GM19238 (cell line): ENCODE measurements at regions not wholly inside any gene's neighbourhood (a gene's known extent, or its start where the extent isn't known, plus 50 kb on each side); places are given as distances from the start of the nearest gene placed in this dataset.

Experiments used
- DNase-seq: peaks from one replicate; pipeline ENCODE4 v3.0.0; 2011; ENCODE audit warnings: low spot score; ENCODE audit not compliant: insufficient read length

DNA sequence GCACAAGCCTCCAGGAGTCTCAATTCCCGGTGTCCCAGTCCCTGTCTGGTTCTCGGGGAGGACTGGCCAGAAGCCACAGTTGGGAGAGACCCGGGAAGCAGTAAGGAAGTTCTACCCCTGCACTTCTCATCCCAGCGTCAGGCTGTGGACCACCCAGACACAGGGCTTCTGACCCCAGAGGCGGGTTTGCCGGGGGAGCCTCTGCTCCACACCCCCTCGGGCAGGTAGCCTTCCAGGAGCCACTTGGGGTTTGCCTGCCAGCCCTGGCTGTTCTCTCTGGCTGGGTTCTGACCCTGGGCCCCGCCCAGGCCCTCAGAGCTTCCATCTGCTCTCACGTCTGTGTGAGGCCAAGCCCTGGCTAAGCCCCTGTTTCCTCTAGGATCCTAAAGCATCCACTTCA lies 94.4 kb upstream of the GPC1 start:
- no peak for DNase-seq

DNA sequence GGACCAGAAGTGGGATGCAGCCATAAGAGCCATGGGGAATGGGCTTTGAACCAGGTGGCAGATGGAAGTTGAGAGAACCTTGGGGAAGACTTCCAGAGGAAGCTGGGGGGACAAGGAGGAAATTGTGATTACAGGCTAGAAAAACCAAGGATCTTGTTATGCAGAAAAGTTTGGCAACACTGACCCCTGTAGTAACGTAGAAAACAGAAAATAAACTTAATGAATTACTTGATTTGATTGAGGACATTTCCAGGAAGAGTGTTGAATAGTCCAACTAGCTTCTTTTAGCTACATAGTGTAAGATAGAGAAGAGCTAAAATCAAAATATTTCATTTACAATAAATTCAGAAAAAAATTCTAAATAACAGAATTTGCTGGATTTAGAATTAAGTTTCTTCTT lies 91.9 kb upstream of the GPC1 start:
- no peak for DNase-seq

- no peak for DNase-seq
These were observed 90.6 kb upstream of the GPC1 start for GRCh38 chr2:240344904-240345303.

- no peak for DNase-seq
These were observed 89.3 kb upstream of the GPC1 start for GRCh38 chr2:240346015-240346752.

DNA sequence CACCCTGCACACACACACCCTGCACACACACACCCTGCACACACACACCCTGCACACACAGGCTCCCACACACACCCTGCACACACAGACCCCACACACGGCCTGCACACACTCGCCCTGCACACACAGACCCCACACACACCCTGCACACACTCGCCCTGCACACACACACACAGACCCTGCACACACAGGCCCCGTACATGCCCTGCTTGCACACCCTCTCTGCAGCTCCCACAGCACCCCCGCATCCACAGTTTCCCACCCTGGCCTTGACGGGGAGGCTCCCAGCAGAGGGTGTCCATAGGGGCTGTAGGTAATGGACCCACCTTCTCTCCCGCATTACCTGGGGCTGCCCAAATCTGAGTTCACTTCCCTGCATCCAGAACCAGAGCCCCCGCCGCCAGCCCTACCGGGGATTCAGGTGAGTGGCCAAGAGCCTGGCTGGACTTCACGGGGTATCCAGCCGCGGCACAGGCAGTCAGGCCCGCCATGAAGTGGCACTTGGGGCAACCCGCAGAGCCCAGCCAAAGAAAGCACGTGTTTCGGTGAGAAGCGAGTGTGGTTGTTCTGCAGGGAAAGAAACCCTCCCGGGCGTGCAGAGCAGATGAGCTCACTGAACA lies 88.6 kb upstream of the GPC1 start:
- DNase-seq = no peak

DNA sequence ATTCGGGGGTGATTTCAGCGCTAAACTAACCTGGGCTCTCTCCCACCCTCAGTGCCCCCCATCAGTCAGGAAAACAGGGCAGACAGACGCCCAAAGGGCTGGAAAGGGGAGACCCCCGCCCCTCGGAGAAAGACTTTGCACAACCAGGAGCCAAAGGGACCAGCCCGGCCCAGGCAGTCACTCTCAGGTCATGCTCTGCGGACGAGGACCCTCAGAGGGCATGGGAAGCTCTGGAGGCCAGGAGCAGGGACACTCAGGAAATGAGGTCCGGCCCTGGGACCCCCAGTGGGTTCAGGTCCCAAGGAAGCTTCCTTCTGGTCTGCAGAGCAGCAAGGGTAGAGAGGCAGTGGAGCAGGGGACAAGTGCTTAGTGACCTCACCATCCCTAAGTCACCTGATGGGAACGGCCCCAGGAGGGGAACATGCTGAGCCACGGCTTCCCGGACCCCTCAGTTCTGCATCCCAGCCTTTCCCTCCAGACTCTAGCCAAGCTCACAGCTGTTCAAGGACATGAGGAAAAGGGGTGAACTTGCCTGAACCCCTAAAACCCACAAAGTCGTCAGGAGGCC lies 88.0 kb upstream of the GPC1 start:
- DNase-seq = no peak

GRCh38 chr2:240347949-240348500 lies 87.4 kb upstream of the GPC1 start:
- no peak for DNase-seq

DNA sequence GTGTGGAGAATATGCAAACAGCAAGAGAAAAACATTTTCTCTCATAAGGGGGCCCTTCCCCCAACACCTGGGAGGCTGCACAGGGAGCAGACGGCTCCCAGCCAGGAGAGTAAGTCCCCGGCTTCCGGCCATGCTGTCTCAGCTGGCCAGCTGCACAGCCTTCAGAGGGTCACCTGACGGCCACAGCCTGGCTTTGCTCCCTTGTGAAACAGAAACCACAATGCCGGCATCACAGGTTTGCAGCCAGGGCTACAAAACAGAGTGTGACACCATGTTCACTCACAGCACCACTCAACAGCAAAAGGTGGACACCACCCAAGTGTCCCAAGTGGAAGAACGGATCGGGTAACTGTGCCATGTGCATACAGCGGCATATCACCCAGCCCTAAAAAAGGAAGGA lies 86.9 kb upstream of the GPC1 start:
- DNase-seq = no peak

GRCh38 chr2:240349133-240350005 lies 86.1 kb upstream of the GPC1 start:
- no peak for DNase-seq

DNA sequence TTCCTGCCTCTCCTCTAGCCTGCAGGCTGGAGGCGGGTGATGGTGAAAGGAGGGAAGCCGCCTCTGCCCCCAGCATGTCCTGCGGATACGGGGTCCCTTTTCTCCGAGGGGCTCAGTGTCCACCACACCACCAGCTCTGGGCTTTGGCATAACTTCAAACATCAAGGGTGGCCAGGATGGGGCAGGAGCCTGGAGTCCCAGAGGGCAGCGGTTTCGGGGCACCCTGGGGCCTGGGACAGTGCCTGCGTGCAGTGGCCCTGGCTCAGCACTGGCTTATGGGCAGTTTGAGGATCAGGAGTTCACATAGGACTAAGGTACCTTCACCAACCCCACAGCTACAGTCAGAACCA lies 85.5 kb upstream of the GPC1 start:
- no peak for DNase-seq

DNA sequence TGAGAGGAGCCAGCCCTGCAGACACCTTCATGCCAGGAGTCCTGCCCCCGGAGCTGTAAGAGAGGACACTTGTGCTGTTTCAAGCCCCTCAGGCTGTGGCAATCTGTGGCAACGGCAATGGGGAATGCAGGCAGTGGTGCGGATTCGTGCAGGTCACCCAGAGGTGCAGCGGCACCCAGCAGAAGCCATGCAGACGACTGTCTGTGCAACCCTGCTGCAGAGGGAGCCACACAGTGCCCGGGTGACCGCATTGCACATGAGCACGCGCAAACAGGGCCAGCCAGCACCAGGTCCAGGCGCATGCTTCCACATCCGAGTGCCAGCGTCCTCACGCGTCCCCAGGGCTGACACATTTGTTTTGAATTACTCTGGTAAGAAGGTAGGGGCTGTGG lies 84.8 kb upstream of the GPC1 start:
- no peak for DNase-seq

DNA sequence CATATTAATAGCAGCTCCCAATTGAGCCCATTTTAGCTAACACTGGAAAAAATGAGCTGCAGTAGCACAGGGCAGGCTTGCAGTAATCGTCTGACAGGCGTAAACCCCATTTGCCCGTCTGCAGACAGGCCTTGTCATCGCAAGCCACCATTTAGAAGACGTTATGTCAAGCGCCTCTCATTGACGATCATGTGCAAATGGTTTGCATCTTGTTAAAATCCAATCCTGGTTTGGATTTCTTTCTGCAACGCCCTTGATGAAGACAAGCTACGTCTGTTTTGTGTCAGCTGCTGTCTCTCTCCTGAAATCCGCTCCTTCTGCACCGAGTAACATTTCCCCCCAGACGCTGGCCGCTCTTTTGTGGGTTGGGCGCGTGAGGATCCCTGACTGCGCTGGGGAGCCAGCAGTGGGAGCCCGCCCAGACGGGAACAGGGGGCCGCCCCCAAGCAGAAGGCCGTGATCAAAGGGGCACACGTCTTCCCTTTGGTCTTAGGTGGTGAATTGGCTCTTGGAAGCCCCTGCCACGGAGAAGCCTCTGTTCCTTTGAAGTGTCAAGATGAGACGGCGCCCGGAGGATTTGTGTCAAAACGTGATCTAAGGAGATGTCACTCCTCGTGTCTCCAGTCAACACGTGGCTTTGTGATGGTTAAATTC lies 84.2 kb upstream of the GPC1 start:
- no peak for DNase-seq

GRCh38 chr2:240351826-240352426 lies 83.5 kb upstream of the GPC1 start:
- DNase-seq = no peak

DNA sequence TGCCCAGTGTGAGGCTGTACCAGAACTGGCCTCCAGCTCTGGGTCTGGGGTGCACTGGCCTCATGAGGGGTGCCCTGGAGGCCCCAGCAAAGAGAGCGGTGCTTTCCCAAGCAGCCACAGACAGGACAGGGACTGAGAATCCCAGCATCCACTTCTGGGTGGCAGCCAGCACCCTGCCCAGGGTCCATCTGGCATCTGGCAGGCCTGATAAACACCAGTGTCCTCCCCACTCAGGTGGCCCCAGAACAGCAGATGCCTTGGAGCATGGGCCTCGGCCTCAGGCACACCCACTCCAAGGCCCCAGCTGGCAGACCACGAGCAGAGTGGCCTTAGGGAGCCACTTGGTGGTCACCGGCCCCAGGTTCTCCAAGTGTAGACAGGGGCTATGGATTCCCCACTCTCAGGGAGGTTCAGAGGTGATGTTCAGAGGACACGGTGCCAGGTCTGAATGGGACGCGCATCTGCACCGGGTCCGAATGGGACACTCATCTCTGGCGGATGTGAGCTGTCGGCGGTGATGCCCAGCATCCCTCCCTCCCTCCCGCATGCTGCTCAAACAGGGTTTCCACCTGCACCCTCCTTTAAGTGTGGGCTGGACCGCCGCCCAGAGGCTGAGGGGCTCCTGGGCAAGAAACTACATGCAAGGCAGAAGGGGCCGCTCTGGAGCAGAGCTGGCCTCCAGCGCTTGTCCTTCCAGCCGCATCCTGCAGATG lies 82.2 kb upstream of the GPC1 start:
- DNase-seq = no peak

DNA sequence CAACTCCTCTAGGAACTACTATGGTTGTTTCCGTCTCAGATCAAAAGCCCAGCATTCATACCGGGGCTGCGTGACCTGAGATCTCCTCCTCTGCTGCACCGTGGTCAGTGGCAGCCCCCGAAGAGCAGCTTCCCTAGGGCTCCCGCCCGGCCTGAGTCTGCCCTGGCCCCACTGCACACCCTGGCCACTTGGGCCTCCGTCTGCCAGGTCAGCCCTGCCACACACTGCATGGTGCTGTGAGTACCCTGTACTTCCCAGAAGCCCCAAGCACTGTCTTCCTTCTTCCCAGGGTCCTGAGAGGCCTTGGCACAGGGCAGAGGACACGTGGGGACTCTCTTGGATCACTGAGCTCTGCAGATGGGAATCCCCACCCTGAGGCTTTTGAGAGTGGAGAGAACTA lies 81.5 kb upstream of the GPC1 start:
- DNase-seq = no peak

- no peak for DNase-seq
These were observed 80.2 kb upstream of the GPC1 start for GRCh38 chr2:240355001-240355891.

- no peak for DNase-seq
These were observed 79.5 kb upstream of the GPC1 start for GRCh38 chr2:240355962-240356361.

GRCh38 chr2:240356700-240357640 lies 78.5 kb upstream of the GPC1 start:
- DNase-seq = no peak
